Inferior parietal cortex (tissue), 1 donor: ENCODE measurements at regions not wholly inside any gene's neighbourhood (a gene's known extent, or its start where the extent isn't known, plus 50 kb on each side); places are given as distances from the start of the nearest gene placed in this dataset.
"Not testable (repeated sequence)": the region's sequence is repeated elsewhere in the genome, so short reads cannot be mapped to it uniquely, and the experiment has no call there.

Source experiments
- DNase-seq: peaks from one replicate; pipeline ENCODE4 v3.0.0-alpha.2; 2016; ENCODE audit errors: extremely low spot score

DNA sequence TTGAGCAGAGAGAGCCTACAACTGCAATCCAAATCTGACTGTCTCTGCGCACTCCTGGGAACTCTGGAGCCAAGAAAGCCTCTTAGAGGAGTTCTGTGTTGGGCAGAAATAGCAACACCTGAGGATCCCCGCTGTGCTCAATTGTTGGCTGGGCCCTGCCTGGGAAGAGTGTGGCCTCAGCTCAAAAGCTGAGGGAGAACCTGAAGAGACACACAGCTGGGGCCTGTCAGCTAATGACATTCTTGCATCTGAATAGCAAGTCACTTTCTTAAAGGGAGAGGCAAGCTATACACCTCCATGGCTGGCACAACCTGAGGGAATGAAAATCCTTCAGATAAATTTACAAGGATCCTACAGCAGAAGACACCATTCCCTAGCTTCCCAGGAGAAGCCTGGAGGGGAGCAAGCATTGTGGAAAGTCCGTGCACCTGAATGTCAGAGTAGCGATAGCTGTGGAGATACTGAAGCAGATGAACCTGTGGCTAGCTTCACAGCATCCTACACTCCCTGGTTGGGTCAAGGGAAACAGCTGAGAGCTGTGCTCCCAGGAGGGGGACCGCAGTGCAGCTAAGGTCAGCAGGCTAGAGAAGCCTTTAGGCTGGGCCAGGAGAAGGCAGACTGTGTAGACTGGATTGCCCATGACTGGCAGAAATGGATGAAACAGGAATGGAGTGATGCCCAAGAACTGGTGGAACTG lies 159.9 kb upstream of the PFN2 start:
- DNase-seq, result no peak

DNA sequence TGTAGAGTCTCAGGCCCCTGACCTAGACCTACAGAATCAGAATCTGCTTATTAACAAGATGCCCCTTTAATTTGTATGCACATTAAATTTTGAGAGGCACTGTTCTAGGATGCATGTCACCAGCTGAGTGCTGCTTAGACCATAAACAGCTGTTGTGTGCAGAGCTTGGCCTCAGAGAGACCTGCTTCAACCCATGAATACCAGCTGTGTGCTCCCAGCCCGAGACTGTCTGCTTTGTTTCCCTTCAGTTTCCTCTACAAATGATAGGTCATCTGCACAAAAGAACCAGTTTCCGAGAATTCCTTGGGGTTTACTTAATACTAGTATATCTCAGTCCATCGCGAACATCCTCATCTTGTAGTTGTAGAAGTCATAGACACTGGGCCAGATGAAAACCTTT lies 158.5 kb upstream of the PFN2 start:
- no peak for DNase-seq

GRCh38 chr3:150128126-150128525 lies 157.4 kb upstream of the PFN2 start:
- DNase-seq, result peak; percentile 54

DNA sequence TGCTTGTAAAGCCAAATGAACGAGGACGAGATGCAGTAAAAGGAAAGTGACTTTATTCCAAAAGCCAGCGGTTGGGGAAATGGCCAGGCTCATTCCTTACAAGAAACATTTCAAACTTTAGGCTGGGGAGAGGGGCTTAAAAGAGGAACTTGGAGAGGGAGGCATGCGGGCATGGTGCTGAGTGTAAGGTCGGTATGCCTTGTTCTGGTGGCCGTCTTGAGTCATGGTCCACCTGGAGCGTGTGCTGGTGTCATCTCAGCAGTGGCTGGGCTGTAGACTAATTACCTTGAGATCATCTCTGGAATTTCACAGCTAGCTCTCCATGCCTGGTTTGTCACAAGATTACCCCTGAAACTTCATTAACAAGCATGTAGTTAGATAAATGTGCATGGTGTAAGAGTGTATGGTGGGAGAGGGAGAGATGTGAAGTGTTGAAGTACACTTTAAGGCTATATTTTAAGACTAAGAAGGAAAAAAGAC lies 156.4 kb upstream of the PFN2 start:
- no peak for DNase-seq

GRCh38 chr3:150124142-150124541 lies 153.4 kb upstream of the PFN2 start:
- DNase-seq, result no peak

GRCh38 chr3:150123249-150123648 lies 152.6 kb upstream of the PFN2 start:
- not testable (repeated sequence) for DNase-seq

GRCh38 chr3:150118219-150118618 lies 147.5 kb upstream of the PFN2 start:
- no peak for DNase-seq

- DNase-seq, result no peak
Measured at GRCh38 chr3:150117076-150117475, 146.4 kb upstream of the PFN2 start.

DNA sequence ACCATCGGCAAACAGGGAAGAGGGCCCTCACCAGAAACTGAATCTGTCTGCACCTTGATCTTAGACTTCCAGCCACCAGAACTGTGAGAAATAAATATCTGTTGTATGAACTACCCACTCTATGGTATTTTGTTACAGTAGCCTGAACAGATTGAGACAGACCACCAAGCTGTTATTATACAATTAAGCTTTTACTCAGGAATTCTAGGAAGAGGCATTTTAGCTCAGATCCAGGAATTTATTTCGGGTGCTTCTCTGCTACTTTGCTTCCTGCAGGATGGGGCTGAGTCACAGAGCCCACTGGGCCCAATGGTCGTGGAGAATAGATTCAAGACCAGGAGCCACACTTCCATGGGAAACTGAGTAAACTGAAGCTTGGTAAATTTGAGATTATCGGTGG lies 145.5 kb upstream of the PFN2 start:
- no peak for DNase-seq

DNA sequence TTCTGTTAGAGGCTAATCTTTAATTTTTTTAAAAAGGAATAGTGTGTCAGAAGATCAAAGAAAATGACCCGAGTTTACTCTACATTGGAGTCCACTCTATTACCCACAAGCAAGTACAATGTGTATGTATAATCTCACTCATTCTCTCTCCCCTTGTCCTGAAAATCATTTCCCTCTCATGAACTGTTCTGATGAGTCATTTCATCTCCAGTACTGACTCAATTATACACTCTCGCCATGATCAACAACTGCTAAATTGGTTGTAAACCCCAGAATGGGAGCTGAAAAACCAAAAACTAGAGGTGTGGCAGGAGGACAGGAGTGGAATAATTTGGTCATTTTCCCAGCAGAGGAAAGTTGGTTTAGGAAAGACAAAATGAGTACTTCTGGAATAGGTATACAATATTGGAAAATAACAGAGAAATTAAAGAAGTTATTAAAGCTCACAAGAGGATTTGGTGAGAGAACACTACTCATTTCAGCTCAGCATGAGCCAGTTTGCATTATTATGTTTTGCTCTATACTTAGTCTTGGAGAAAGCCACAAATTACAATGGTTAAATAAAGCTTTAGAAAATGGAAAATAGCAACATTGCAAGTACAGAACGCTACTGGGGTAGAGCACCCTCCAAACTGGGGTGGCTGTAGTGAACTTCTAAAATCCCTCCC lies 144.3 kb upstream of the PFN2 start:
- no peak for DNase-seq

- DNase-seq, result no peak
Measured at GRCh38 chr3:150114273-150114672, 143.6 kb upstream of the PFN2 start.

GRCh38 chr3:150110097-150110496 lies 139.4 kb upstream of the PFN2 start:
- DNase-seq, result no peak

GRCh38 chr3:150107429-150108175 lies 136.9 kb upstream of the PFN2 start:
- no peak for DNase-seq

DNA sequence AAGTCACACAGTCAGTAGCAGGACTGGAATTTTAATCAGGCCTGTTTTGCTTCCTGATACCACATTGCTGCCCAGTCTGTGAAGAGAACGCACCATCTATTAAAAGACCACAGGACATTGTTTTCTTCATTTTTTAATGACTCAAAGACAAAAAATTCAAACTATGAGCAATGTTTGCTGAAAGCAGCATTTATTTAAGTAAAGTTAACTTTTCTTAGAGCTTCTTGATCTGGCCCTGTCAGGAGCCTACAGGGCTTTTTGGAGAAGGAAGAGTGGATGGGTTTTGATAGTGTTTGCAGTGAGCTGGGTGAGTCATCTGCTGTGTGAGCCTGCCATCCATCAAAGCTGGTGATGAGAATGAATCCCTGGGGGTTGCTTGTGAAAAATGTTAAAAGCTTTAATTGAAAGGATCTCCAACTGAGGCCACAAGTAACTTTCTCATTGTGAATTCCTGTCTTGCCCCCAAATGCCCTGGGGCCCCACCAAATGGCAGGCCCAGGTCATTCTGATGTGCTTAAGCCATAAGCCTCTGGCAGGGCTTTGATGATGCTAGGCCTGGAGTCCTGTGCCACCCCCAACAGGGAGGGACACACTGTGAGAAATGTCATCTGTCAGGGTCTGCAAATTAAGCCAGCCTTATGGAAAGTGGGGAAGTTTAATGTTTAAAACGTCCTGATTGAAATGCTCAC lies 136.2 kb upstream of the PFN2 start:
- DNase-seq, result no peak

GRCh38 chr3:150105886-150106612 lies 135.4 kb upstream of the PFN2 start:
- DNase-seq, result no peak

- DNase-seq, result no peak
Measured at GRCh38 chr3:150105025-150105424, 134.3 kb upstream of the PFN2 start.

GRCh38 chr3:150104564-150104963 lies 133.9 kb upstream of the PFN2 start:
- no peak for DNase-seq

DNA sequence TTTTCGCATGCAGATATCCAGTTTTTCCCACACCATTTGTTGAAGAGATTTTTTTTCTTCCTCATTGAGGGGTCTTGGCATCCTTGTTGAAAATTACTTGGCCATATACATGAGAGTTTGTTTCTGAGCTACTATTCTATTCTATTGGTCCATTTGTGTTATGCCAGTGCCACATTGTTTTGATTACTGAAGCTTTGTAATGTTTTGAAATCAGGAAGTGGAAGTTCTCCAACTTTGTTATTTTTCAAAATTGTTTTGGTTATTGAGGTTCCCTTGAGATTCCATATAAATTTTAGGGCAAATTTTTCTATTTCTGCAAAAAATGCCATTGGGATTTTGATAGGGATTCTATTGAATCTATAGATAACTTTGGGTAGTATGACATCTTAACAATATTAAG lies 130.3 kb upstream of the PFN2 start:
- no peak for DNase-seq

DNA sequence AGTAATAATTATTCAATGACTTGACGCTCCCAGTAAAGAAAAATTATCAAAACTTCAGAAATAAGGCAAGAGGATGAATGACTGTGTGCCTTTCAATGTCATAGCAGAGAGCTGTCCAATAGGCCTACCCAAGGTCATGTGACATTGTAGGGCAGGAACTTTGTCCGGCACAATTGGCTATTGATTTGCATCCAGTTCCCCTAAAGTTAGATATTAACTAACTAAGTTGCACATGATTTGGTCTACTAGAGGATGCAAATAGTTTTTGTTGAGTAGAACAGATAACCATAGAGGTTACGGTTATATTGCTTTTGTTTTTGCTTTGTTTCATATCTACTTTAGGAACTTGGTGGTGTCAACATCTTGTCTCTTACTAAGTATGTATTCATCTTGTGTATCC lies 127.9 kb upstream of the PFN2 start:
- no peak for DNase-seq

DNA sequence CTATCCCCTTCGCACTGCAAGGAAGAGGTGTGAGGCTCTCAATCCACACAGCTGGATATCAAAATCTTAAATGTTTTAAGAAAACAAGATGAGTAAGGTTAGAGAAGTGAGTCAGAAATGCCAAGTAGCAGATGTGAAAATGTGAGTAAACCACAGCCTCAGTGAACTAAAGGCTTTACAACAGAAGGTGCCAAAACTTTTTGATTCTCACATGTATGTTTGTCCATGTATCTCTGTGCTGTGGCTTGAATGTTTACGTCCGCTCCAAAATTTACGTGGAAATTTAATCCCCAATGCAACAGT lies 126.8 kb upstream of the PFN2 start:
- DNase-seq, result no peak

- no peak for DNase-seq
Measured at GRCh38 chr3:150096700-150097587, 126.2 kb upstream of the PFN2 start.
